Sigmoid colon (tissue), 6 donors: ENCODE measurements at regions not wholly inside any gene's neighbourhood (a gene's known extent, or its start where the extent isn't known, plus 50 kb on each side); places are given as distances from the start of the nearest gene placed in this dataset.

Source experiments
- DNase-seq: peaks from one replicate; pipeline ENCODE4 v3.0.0-alpha.2; 2019
- H3K27ac ChIP-seq, 4 donors: fragments of 200-600 bp; sonication (generic); one replicate each; pipeline ENCODE4 v1.5.1; 2016 to 2019; ENCODE audit warnings: mild to moderate bottlenecking in 1 of 4
- H3K27me3 ChIP-seq, 3 donors: fragments of 200-600 bp; sonication (generic); one replicate each; pipeline ENCODE4 v1.5.1; 2019; ENCODE audit warnings: mild to moderate bottlenecking in 1 of 3
- H3K36me3 ChIP-seq, 4 donors: fragments of 200-600 bp; sonication (generic); one replicate each; pipeline ENCODE4 v1.5.1; 2016 to 2019
- H3K4me1 ChIP-seq, 4 donors: fragments of 200-600 bp; sonication (generic); one replicate each; pipeline ENCODE4 v1.5.1; 2017 to 2019
- H3K4me3 ChIP-seq, 4 donors: fragments of 200-600 bp; sonication (generic); one replicate each; pipeline ENCODE4 v1.5.1; 2017 to 2019; ENCODE audit warnings: mild to moderate bottlenecking in 2 of 4, moderate library complexity in 1 of 4
- H3K9me3 ChIP-seq, 4 donors: fragments of 200-600 bp in 3 of 4; sonication (generic) in 3 of 4; one replicate each; pipeline versions ENCODE4 v1.5.1 to v1.6.1; 2013 to 2019
- CTCF ChIP-seq, 4 experiments: fragments of 450-650 bp in 3 of 4; fragments of 200-600 bp in 1 of 4; IDR thresholded peaks; one replicate each; pipeline ENCODE4 v1.5.1; 2016 to 2019; ENCODE audit warnings: antibody characterized with exemption in 4 of 4, mild to moderate bottlenecking in 3 of 4, moderate library complexity in 2 of 4
- EP300 ChIP-seq, 4 donors: sonication (generic); formaldehyde crosslinking; IDR thresholded peaks; one replicate each; pipeline ENCODE4 v1.6.1; 2017; ENCODE audit warnings: antibody characterized with exemption in 4 of 4
- POLR2A ChIP-seq, 2 donors: fragments of 450-650 bp; IDR thresholded peaks; one replicate each; pipeline ENCODE4 v1.6.1; 2016; ENCODE audit warnings: antibody characterized with exemption in 2 of 2, mild to moderate bottlenecking in 2 of 2, moderate library complexity in 2 of 2
- POLR2AphosphoS5 ChIP-seq, 4 donors: sonication (generic); formaldehyde crosslinking; IDR thresholded peaks; one replicate each; pipeline ENCODE4 v1.6.1; 2017; ENCODE audit warnings: antibody characterized with exemption in 4 of 4
- WGBS, 2 donors: extraction: QIAGEN DNeasy Blood & Tissue Kit; methylation state at CpG; one replicate each; pipeline ENCODE4 v1.1.7; 2013; 5-methylcytosine and 5-hydroxymethylcytosine counted together
- intact Hi-C: fragments of 100-400 bp; cut with DNase I; formaldehyde crosslinking; loops from one replicate; pipeline ENCODE4 v1.15.1; 2023
- donor health status: healthy with polysubstance abuse.
- donor health status: healthy.

GRCh38 chr9:115956371-115956770 lies 197.2 kb upstream of the PAPPA start:
- no peaks in the 10 kb centered on the region for H3K9me3 ChIP-seq
- no peaks in the 10 kb centered on the region for H3K4me1 ChIP-seq
- no peaks in the 10 kb centered on the region for H3K27me3 ChIP-seq
- WGBS, 2 donors = 72 to 74% methylated on average over 3 of the region's 3 CpGs
- intact Hi-C loops = no loop called here
- DNase-seq = no peak
- H3K36me3 ChIP-seq = no peaks in the 10 kb centered on the region
- TF ChIP-seq CTCF (IDR thresholded peaks at IDR 0.05) = no peak
- TF ChIP-seq EP300 (IDR thresholded peaks at IDR 0.05) = no peak
- no peak for TF ChIP-seq POLR2A (IDR thresholded peaks at IDR 0.05)
- TF ChIP-seq POLR2AphosphoS5 (IDR thresholded peaks at IDR 0.05) = no peak
- no peak overlapping the region for H3K4me3 ChIP-seq
- H3K27ac ChIP-seq = no peak overlapping the region

- Histone ChIP-seq H3K4me1 (no peaks in the 10 kb centered on the region), H3K27me3 (no peaks in the 10 kb centered on the region), H3K9me3 (no peaks in the 10 kb centered on the region), H3K36me3 (no peaks in the 10 kb centered on the region), H3K4me3 (no peak overlapping the region), H3K27ac (no peak overlapping the region)
- intact Hi-C loops = no loop called here
- DNase-seq = no peak
- WGBS, 2 donors = 52 to 54% methylated on average over 2 of the region's 2 CpGs
- TF ChIP-seq EP300 (IDR thresholded peaks at IDR 0.05) (no peak), POLR2AphosphoS5 (IDR thresholded peaks at IDR 0.05) (no peak), CTCF (IDR thresholded peaks at IDR 0.05) (no peak), POLR2A (IDR thresholded peaks at IDR 0.05) (no peak)
These were observed 196.0 kb upstream of the PAPPA start for GRCh38 chr9:115957585-115957984.

GRCh38 chr9:115964710-115965347 lies 188.8 kb upstream of the PAPPA start:
- Histone ChIP-seq H3K36me3 (no peaks in the 10 kb centered on the region), H3K4me3 (no peak overlapping the region), H3K27me3 (no peaks in the 10 kb centered on the region), H3K9me3 (peaks cover 0 to 2% (median 0%) of the 10 kb centered on the region in 4 donors), H3K4me1 (no peaks in the 10 kb centered on the region), H3K27ac (no peak overlapping the region)
- DNase-seq = no peak
- TF ChIP-seq POLR2AphosphoS5 (IDR thresholded peaks at IDR 0.05) (no peak), CTCF (IDR thresholded peaks at IDR 0.05) (no peak), POLR2A (IDR thresholded peaks at IDR 0.05) (no peak), EP300 (IDR thresholded peaks at IDR 0.05) (no peak)
- WGBS, 2 donors = 76 to 81% methylated on average over 3 of the region's 3 CpGs
- intact Hi-C loops = no loop called here

DNA sequence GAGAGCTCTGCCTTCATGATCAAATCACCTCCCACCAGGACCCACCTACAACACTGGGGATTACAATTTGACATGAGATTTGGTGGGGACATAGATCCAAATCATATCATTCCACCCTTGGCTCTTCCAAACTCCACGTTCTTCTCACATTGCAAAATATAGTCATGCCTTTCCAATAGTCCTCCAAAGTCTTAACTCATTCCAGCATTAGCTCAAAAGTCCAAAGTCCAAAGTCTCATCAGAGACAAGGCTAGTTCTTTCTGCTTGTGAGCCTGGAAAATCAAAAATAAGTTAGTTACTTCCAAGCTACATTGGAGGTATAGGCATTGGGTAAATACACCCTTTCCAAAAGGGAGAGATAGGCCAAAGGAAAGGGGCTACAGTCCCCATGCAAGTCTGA lies 186.9 kb upstream of the PAPPA start:
- Histone ChIP-seq H3K27ac (no peak overlapping the region), H3K36me3 (no peaks in the 10 kb centered on the region), H3K9me3 (peaks cover 0 to 2% (median 0%) of the 10 kb centered on the region in 4 donors), H3K27me3 (no peaks in the 10 kb centered on the region), H3K4me3 (no peak overlapping the region), H3K4me1 (no peaks in the 10 kb centered on the region)
- no peak for DNase-seq
- intact Hi-C loops = no loop called here
- TF ChIP-seq EP300 (IDR thresholded peaks at IDR 0.05) (no peak), POLR2AphosphoS5 (IDR thresholded peaks at IDR 0.05) (no peak), CTCF (IDR thresholded peaks at IDR 0.05) (no peak), POLR2A (IDR thresholded peaks at IDR 0.05) (no peak)
- 67 to 69% methylated on average over 1 of the region's 1 CpG for WGBS, 2 donors

DNA sequence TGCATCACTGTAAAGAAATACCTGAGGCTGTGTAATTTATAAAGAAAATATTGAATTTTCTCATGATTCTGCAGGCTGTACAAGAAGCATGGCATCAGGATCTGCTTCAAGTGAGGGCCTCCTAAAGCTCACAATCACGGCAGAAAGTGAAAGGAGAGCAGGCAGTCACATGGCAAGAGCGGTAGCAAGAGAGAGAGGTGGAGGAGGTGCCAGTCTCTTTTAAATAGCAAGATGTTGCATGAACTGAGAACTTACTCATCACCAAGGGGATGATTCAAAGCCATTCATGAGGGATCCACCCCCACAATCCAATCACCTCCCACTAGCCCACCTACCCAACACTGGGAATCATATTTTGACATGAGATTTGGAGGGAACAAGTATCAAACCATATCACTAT lies 184.5 kb upstream of the PAPPA start:
- DNase-seq = no peak
- no peak for TF ChIP-seq POLR2AphosphoS5 (IDR thresholded peaks at IDR 0.05)
- TF ChIP-seq EP300 (IDR thresholded peaks at IDR 0.05) = no peak
- no peak for TF ChIP-seq CTCF (IDR thresholded peaks at IDR 0.05)
- no peak for TF ChIP-seq POLR2A (IDR thresholded peaks at IDR 0.05)
- no peak overlapping the region for H3K4me3 ChIP-seq
- WGBS, 2 donors = 78 to 90% methylated on average over 2 of the region's 2 CpGs
- no peaks in the 10 kb centered on the region for H3K27me3 ChIP-seq
- H3K9me3 ChIP-seq = peaks cover 0 to 2% (median 0%) of the 10 kb centered on the region in 4 donors
- no peak overlapping the region for H3K27ac ChIP-seq
- no peaks in the 10 kb centered on the region for H3K4me1 ChIP-seq
- H3K36me3 ChIP-seq = no peaks in the 10 kb centered on the region
- intact Hi-C loops = no loop called here
